SK-N-SH (cell line): ENCODE measurements at regions not wholly inside any gene's neighbourhood (a gene's known extent, or its start where the extent isn't known, plus 50 kb on each side); places are given as distances from the start of the nearest gene placed in this dataset.

Experiments used
- CTCF ChIA-PET: fragments of 300-600, 350-600 bp; formaldehyde crosslinking; extraction: SDS; loops from one replicate; lab custom pipeline; 2021; lab: Yijun Ruan, JAX
- POLR2A ChIA-PET: fragments of 350-600 bp; sonication (Branson Sonifier 250); formaldehyde crosslinking; extraction: SDS; loops from one replicate; lab custom pipeline; 2020; ENCODE audit warnings: antibody characterized with exemption, inconsistent platforms; lab: Yijun Ruan, JAX
- DNase-seq: peaks from one replicate; pipeline ENCODE4 v3.0.0; 2012
- H2AFZ ChIP-seq: fragments of 200-600 bp; sonication (generic); 2 replicates; pipeline ENCODE4 v1.8.1; 2016; ENCODE audit warnings: antibody characterized with exemption, mild to moderate bottlenecking, low read depth
- H3F3A ChIP-seq: fragments of 200-600 bp; sonication (generic); replicated peaks from 2 replicates; pipeline ENCODE3; 2016; ENCODE audit warnings: antibody characterized with exemption, mild to moderate bottlenecking; ENCODE audit not compliant: insufficient read depth
- H3K27ac ChIP-seq, 2 experiments: fragments of 200-500 bp in 1 of 2; fragments of 200-600 bp in 1 of 2; sonication (Bioruptor generic) in 1 of 2; sonication (generic), shearing (Covaris generic) in 1 of 2; 2 replicates each; pipeline versions ENCODE4 v1.5.1 to v1.6.1; 2014 to 2016; ENCODE audit warnings: low read depth in 2 of 2, inconsistent platforms in 1 of 2, low read length in 1 of 2, mild to moderate bottlenecking in 1 of 2, mixed read lengths in 1 of 2
- H3K27me3 ChIP-seq: fragments of 200-600 bp; sonication (generic), shearing (Covaris generic); 2 replicates; pipeline ENCODE4 v1.6.1; 2016; ENCODE audit warnings: mixed run types; ENCODE audit not compliant: insufficient read depth
- H3K36me3 ChIP-seq, 2 experiments: fragments of 200-500 bp in 1 of 2; fragments of 200-600 bp in 1 of 2; sonication (Bioruptor generic) in 1 of 2; sonication (generic) in 1 of 2; replicated peaks in 1 of 2; 2 replicates each; pipeline versions ENCODE3 to v1.5.1; 2014 to 2016; ENCODE audit warnings: low read length in 1 of 2, mild to moderate bottlenecking in 1 of 2; ENCODE audit not compliant: insufficient read depth in 2 of 2, control insufficient read depth in 1 of 2
- H3K4me1 ChIP-seq, 2 experiments: fragments of 200-500 bp in 1 of 2; fragments of 200-600 bp in 1 of 2; sonication (Bioruptor generic) in 1 of 2; sonication (generic), shearing (Covaris generic) in 1 of 2; 2 replicates each; pipeline versions ENCODE4 v1.5.1 to v1.6.1; 2014 to 2016; ENCODE audit warnings: low read depth in 1 of 2, low read length in 1 of 2, mixed run types in 1 of 2; ENCODE audit not compliant: insufficient read depth in 2 of 2, control insufficient read depth in 1 of 2
- H3K4me2 ChIP-seq: fragments of 200-600 bp; sonication (generic), shearing (Covaris generic); 2 replicates; pipeline ENCODE4 v1.6.1; 2017; ENCODE audit warnings: mixed run types
- H3K4me3 ChIP-seq, 2 experiments: fragments of 200-500 bp in 1 of 2; fragments of 200-600 bp in 1 of 2; sonication (Bioruptor generic) in 1 of 2; sonication (generic), shearing (Covaris generic) in 1 of 2; 2 replicates each; pipeline versions ENCODE4 v1.5.1 to v1.8.1; 2014 to 2016; ENCODE audit warnings: low read depth in 2 of 2, inconsistent platforms in 1 of 2, low read length in 1 of 2, mild to moderate bottlenecking in 1 of 2, mixed read lengths in 1 of 2, moderate library complexity in 1 of 2
- H3K79me2 ChIP-seq: fragments of 200-600 bp; sonication (generic); 2 replicates; pipeline ENCODE4 v1.8.1; 2017; ENCODE audit warnings: mild to moderate bottlenecking; ENCODE audit not compliant: insufficient read depth
- H3K9ac ChIP-seq: fragments of 200-600 bp; sonication (generic); 2 replicates; pipeline ENCODE4 v1.6.1; 2017; ENCODE audit warnings: mixed run types
- H3K9me2 ChIP-seq: fragments of 200-600 bp; sonication (generic); 2 replicates; pipeline ENCODE4 v1.6.1; 2017; ENCODE audit warnings: mixed run types
- H3K9me3 ChIP-seq: fragments of 200-600 bp; sonication (generic); 2 replicates; pipeline ENCODE4 v1.6.1; 2017; ENCODE audit warnings: mixed run types, mild to moderate bottlenecking, moderate library complexity
- H4K20me1 ChIP-seq: fragments of 200-600 bp; sonication (generic); 2 replicates; pipeline ENCODE4 v1.6.1; 2017; ENCODE audit warnings: mild to moderate bottlenecking, mixed run types; ENCODE audit not compliant: insufficient read depth
- CHD2 ChIP-seq: fragments of 150-350 bp; IDR thresholded peaks from 2 replicates; pipeline ENCODE4 v1.6.1; 2018; ENCODE audit warnings: low read length; ENCODE audit not compliant: partially characterized antibody
- EP300 ChIP-seq, 2 experiments: IDR thresholded peaks; 2 replicates each; pipeline versions ENCODE4 v1.4.0 to v1.6.1; 2012; ENCODE audit warnings: borderline replicate concordance in 1 of 2, low read depth in 1 of 2, low read length in 1 of 2
- FOXM1 ChIP-seq: IDR thresholded peaks from 2 replicates; pipeline ENCODE4 v1.4.0; 2012; ENCODE audit warnings: low read depth, mild to moderate bottlenecking
- GATA2 ChIP-seq: sonication (generic); formaldehyde crosslinking; IDR thresholded peaks from 2 replicates; pipeline ENCODE4 v1.5.0; 2020; ENCODE audit warnings: mild to moderate bottlenecking, missing genetic modification reagents
- JUND ChIP-seq: IDR thresholded peaks from 2 replicates; pipeline ENCODE4 v1.4.0; 2012
- MEF2A ChIP-seq: IDR thresholded peaks from 2 replicates; pipeline ENCODE4 v1.4.0; 2012; ENCODE audit warnings: low read depth, borderline replicate concordance
- MXI1 ChIP-seq: IDR thresholded peaks from 2 replicates; pipeline ENCODE4 v1.6.1; 2012; ENCODE audit warnings: mild to moderate bottlenecking, low read depth, low read length, improper control_type of control experiment
- NFIC ChIP-seq: IDR thresholded peaks from 2 replicates; pipeline ENCODE4 v1.4.0; 2012; ENCODE audit warnings: borderline replicate concordance
- NRF1 ChIP-seq: IDR thresholded peaks from 2 replicates; pipeline ENCODE4 v1.6.1; 2012; ENCODE audit warnings: low read depth, mild to moderate bottlenecking, low read length
- RAD21 ChIP-seq: IDR thresholded peaks from 2 replicates; pipeline ENCODE4 v1.6.1; 2012; ENCODE audit warnings: mild to moderate bottlenecking, low read length
- RCOR1 ChIP-seq: fragments of 150-350 bp; IDR thresholded peaks from 2 replicates; pipeline ENCODE4 v1.6.1; 2017; ENCODE audit warnings: antibody characterized with exemption, low read length
- RFX5 ChIP-seq: IDR thresholded peaks from 2 replicates; pipeline ENCODE4 v1.6.1; 2012; ENCODE audit warnings: mild to moderate bottlenecking, improper control_type of control experiment, low read length
- TAF1 ChIP-seq: IDR thresholded peaks from 2 replicates; pipeline ENCODE4 v1.6.1; 2012; ENCODE audit warnings: low read depth, mild to moderate bottlenecking, low read length, moderate library complexity, borderline replicate concordance
- WGBS: methylation state at CpG from one replicate; pipeline ENCODE4 v1.1.6; 2017; ENCODE audit warnings: low lambda C conversion rate; 5-methylcytosine and 5-hydroxymethylcytosine counted together
- TF ChIP-seq, protein P1 (sequence below): IDR thresholded peaks from 2 replicates; pipeline ENCODE4 v1.4.0; 2012; ENCODE audit warnings: low read depth
- TF ChIP-seq, protein P2 (sequence below): IDR thresholded peaks from 2 replicates; pipeline ENCODE4 v1.4.0; 2012; ENCODE audit warnings: low read depth, borderline replicate concordance
- TF ChIP-seq, protein P3 (sequence below): IDR thresholded peaks from 2 replicates; pipeline ENCODE4 v1.6.1; 2012; ENCODE audit warnings: mild to moderate bottlenecking, low read depth, low read length, moderate library complexity

DNA sequence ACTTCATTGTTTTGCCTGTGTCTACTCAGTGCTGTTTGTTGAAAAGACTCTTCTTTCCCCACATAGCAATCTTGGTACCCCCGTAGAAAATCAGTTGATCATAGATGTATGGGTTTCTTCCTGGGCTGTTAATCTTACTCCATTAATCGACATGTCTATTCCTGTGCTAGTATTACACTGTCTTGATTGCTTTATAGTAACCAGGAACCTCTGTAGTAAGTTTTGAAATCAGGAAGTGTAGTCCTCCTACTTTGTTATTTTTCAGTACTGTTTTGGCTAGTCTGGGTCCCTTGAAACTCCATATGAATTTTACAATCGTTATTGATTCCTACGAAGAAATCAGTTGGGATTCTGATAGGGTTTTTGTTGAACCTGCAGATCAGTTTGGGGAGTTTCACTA, 78.8 kb upstream of the FAM136A start:
- Histone ChIP-seq H3K4me3 (no peak overlapping the region), H3F3A (no peaks in the 10 kb centered on the region), H3K9ac (no peak overlapping the region), H3K27me3 (no peaks in the 10 kb centered on the region; the same call in 1 of the 2 replicates), H3K27ac (no peak overlapping the region), H3K36me3 (no peaks in the 10 kb centered on the region), H3K4me2 (no peak overlapping the region), H3K79me2 (no peaks in the 10 kb centered on the region), H2AFZ (no peak overlapping the region), H4K20me1 (no peaks in the 10 kb centered on the region), H3K4me1 (peaks cover 0 to 5% of the 10 kb centered on the region in 2 experiments; a peak in 1 of 4 replicates)
- WGBS: 25% methylated on average over 4 of the region's 4 CpGs
- CTCF ChIA-PET: no interaction called here
- POLR2A ChIA-PET: no interaction called here
- TF ChIP-seq NRF1: no peak
- TF ChIP-seq, protein P1, sequence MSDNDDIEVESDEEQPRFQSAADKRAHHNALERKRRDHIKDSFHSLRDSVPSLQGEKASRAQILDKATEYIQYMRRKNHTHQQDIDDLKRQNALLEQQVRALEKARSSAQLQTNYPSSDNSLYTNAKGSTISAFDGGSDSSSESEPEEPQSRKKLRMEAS: no peak
- TF ChIP-seq EP300 (IDR thresholded peaks at IDR 0.05; ENCODE audit: borderline replicate concordance in 1 of 2, low read depth in 1 of 2, low read length in 1 of 2): no peak
- no peak for TF ChIP-seq RFX5
- TF ChIP-seq NFIC: no peak
- TF ChIP-seq, protein P2, sequence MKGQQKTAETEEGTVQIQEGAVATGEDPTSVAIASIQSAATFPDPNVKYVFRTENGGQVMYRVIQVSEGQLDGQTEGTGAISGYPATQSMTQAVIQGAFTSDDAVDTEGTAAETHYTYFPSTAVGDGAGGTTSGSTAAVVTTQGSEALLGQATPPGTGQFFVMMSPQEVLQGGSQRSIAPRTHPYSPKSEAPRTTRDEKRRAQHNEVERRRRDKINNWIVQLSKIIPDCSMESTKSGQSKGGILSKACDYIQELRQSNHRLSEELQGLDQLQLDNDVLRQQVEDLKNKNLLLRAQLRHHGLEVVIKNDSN: no peak
- no peak for TF ChIP-seq RAD21
- no peak for TF ChIP-seq FOXM1
- no peak for TF ChIP-seq MEF2A
- no peak for TF ChIP-seq MXI1
- TF ChIP-seq, all 33 proteins: peak for 0
- no peak for DNase-seq
- no peaks in the 10 kb centered on the region for H3K9me2 ChIP-seq
- H3K9me3 ChIP-seq: no peaks in the 10 kb centered on the region

DNA sequence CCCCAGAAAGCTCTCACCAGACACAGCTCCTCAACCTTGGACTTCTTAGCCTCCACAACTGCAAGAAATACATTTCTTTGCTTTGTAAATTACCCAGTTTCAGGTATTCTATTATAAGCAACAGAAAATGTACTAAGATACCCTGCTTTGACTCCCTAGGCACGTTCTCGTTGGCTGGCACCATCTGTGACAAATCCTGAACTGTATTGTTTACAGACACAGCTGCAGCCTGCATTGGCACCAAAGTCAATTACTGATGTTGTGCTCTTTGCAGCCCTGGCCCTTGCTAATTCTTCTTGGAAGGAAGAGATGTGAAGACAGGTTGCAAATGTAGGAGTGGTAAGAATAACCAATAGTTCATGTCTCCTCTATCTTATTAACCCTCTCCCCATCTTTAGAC, 72.7 kb upstream of the FAM136A start:
- no peaks in the 10 kb centered on the region; the same call in 1 of the 2 replicates for H3K27me3 ChIP-seq
- no peaks in the 10 kb centered on the region for H4K20me1 ChIP-seq
- CTCF ChIA-PET: no interaction called here
- TF ChIP-seq, protein P1: no peak
- TF ChIP-seq TAF1: no peak
- TF ChIP-seq RCOR1: no peak
- TF ChIP-seq, protein P3, sequence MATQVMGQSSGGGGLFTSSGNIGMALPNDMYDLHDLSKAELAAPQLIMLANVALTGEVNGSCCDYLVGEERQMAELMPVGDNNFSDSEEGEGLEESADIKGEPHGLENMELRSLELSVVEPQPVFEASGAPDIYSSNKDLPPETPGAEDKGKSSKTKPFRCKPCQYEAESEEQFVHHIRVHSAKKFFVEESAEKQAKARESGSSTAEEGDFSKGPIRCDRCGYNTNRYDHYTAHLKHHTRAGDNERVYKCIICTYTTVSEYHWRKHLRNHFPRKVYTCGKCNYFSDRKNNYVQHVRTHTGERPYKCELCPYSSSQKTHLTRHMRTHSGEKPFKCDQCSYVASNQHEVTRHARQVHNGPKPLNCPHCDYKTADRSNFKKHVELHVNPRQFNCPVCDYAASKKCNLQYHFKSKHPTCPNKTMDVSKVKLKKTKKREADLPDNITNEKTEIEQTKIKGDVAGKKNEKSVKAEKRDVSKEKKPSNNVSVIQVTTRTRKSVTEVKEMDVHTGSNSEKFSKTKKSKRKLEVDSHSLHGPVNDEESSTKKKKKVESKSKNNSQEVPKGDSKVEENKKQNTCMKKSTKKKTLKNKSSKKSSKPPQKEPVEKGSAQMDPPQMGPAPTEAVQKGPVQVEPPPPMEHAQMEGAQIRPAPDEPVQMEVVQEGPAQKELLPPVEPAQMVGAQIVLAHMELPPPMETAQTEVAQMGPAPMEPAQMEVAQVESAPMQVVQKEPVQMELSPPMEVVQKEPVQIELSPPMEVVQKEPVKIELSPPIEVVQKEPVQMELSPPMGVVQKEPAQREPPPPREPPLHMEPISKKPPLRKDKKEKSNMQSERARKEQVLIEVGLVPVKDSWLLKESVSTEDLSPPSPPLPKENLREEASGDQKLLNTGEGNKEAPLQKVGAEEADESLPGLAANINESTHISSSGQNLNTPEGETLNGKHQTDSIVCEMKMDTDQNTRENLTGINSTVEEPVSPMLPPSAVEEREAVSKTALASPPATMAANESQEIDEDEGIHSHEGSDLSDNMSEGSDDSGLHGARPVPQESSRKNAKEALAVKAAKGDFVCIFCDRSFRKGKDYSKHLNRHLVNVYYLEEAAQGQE: no peak
- TF ChIP-seq FOXM1: no peak
- no peak for TF ChIP-seq GATA2 (CRISPR knock-in tag)
- no peak for TF ChIP-seq CHD2
- TF ChIP-seq JUND: no peak
- TF ChIP-seq, all 33 proteins: peak for 0
- no peaks in the 10 kb centered on the region for H3K36me3 ChIP-seq
- H3K9ac ChIP-seq: no peak overlapping the region
- no peak overlapping the region for H3K4me3 ChIP-seq
- H3K4me2 ChIP-seq: no peak overlapping the region
- DNase-seq: no peak
- H3K9me2 ChIP-seq: no peaks in the 10 kb centered on the region
- no peaks in the 10 kb centered on the region for H3F3A ChIP-seq
- POLR2A ChIA-PET: no interaction called here
- 5% methylated on average over 2 of the region's 2 CpGs for WGBS
- no peaks in the 10 kb centered on the region for H3K79me2 ChIP-seq
- no peaks in the 10 kb centered on the region for H3K9me3 ChIP-seq
- no peak overlapping the region for H3K27ac ChIP-seq
- H2AFZ ChIP-seq: no peak overlapping the region
- H3K4me1 ChIP-seq: no peaks in the 10 kb centered on the region; a peak in 1 of 4 replicates
